DND-41 (cell line): ENCODE measurements at regions not wholly inside any gene's neighbourhood (a gene's known extent, or its start where the extent isn't known, plus 50 kb on each side); places are given as distances from the start of the nearest gene placed in this dataset.

Source experiments
- ATAC-seq: fragments of 200-7000 bp; cut with Tn5 transposase; 3 replicates; pipeline ENCODE4 v1.9.1; 2021; ENCODE audit warnings: low read depth; ENCODE audit not compliant: insufficient read depth
- DNase-seq: peaks from one replicate; pipeline ENCODE4 v3.0.0-alpha.2; 2020
- H2AFZ ChIP-seq: 2 replicates; pipeline ENCODE4 v1.6.0; 2012; ENCODE audit warnings: low read depth, low read length
- H3K27ac ChIP-seq: 2 replicates; pipeline ENCODE4 v1.5.1; 2012; ENCODE audit warnings: low read length, inconsistent platforms
- H3K27me3 ChIP-seq: fragments of 200-600 bp; sonication (generic); 2 replicates; pipeline ENCODE4 v1.6.0; 2012; ENCODE audit warnings: low read length, mild to moderate bottlenecking, inconsistent platforms; ENCODE audit not compliant: insufficient read depth, poor library complexity
- H3K36me3 ChIP-seq: 2 replicates; pipeline ENCODE4 v1.5.1; 2012; ENCODE audit warnings: low read length, inconsistent platforms; ENCODE audit not compliant: insufficient read depth
- H3K4me1 ChIP-seq: 2 replicates; pipeline ENCODE4 v1.5.1; 2012; ENCODE audit warnings: mild to moderate bottlenecking, low read length; ENCODE audit not compliant: insufficient read depth
- H3K4me2 ChIP-seq: 2 replicates; pipeline ENCODE4 v1.6.0; 2012; ENCODE audit warnings: mild to moderate bottlenecking, moderate library complexity, low read length, inconsistent platforms; ENCODE audit not compliant: insufficient read depth
- H3K4me3 ChIP-seq, 2 experiments: fragments of 200-600 bp in 1 of 2; shearing (Covaris generic) in 1 of 2; 2 replicates each; pipeline ENCODE4 v1.5.1; 2012 to 2016; ENCODE audit warnings: inconsistent platforms in 2 of 2, low read length in 2 of 2, mild to moderate bottlenecking in 2 of 2, low read depth in 1 of 2, moderate library complexity in 1 of 2
- H3K79me2 ChIP-seq: 2 replicates; pipeline ENCODE4 v1.6.0; 2012; ENCODE audit warnings: low read length, inconsistent platforms; ENCODE audit not compliant: insufficient read depth
- H3K9ac ChIP-seq: 2 replicates; pipeline ENCODE4 v1.6.0; 2012; ENCODE audit warnings: low read depth, mild to moderate bottlenecking, inconsistent platforms, low read length, moderate library complexity
- H3K9me3 ChIP-seq: 2 replicates; pipeline ENCODE4 v1.5.1; 2012; ENCODE audit warnings: low read length, moderate library complexity, mild to moderate bottlenecking, inconsistent platforms; ENCODE audit not compliant: insufficient read depth, severe bottlenecking
- H4K20me1 ChIP-seq: 2 replicates; pipeline ENCODE4 v1.6.0; 2012; ENCODE audit warnings: low read length; ENCODE audit not compliant: insufficient read depth
- CTCF ChIP-seq: IDR thresholded peaks from 2 replicates; pipeline ENCODE4 v1.5.1; 2012; ENCODE audit warnings: borderline replicate concordance, low read length, moderate library complexity, mild to moderate bottlenecking; ENCODE audit not compliant: poor library complexity, severe bottlenecking; ENCODE audit errors: extremely low read depth
- EZH2 ChIP-seq: IDR thresholded peaks from 3 replicates; pipeline ENCODE4 v1.6.1; 2012; ENCODE audit warnings: borderline replicate concordance, low read depth, mild to moderate bottlenecking, moderate library complexity, low read length, inconsistent platforms; ENCODE audit not compliant: severe bottlenecking

GRCh38 chr15:25987638-25988037, 124.5 kb upstream of the ATP10A start:
- H3K27me3 ChIP-seq = no peaks in the 10 kb centered on the region
- no peak overlapping the region for H3K4me2 ChIP-seq
- H3K79me2 ChIP-seq = no peaks in the 10 kb centered on the region
- H3K36me3 ChIP-seq = no peaks in the 10 kb centered on the region
- H3K9me3 ChIP-seq = no peaks in the 10 kb centered on the region
- ATAC-seq = no peak
- H3K9ac ChIP-seq = no peak overlapping the region
- no peak for DNase-seq
- TF ChIP-seq CTCF (no peak), EZH2 (no peak)
- H3K27ac ChIP-seq = no peak overlapping the region
- no peaks in the 10 kb centered on the region for H3K4me1 ChIP-seq
- no peak overlapping the region for H3K4me3 ChIP-seq
- no peak overlapping the region for H2AFZ ChIP-seq
- H4K20me1 ChIP-seq = no peaks in the 10 kb centered on the region

DNA sequence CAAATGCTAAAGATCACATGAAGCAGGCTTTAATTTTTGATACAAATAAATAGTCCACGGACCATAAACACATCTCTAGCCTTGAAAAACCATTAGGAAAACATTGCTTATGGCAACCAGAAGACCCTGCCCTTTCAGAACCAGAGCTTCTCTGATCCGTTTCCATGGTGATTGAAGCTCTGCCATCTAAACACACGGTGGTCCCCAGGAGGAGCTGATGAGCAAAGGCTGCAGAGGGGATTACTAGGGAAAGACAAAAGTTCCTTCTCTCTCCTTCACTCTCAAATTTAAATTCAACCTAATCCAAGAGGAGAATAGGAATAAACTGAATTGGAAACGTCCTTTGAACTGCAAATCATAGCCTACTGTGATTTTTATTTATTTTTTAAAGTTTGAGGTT, 122.0 kb upstream of the ATP10A start:
- no peak for ATAC-seq
- Histone ChIP-seq H3K27ac (no peak overlapping the region), H3K36me3 (no peaks in the 10 kb centered on the region), H3K4me1 (no peaks in the 10 kb centered on the region), H3K9ac (no peak overlapping the region), H3K4me3 (no peak overlapping the region), H3K27me3 (no peaks in the 10 kb centered on the region), H2AFZ (no peak overlapping the region), H3K4me2 (no peak overlapping the region), H3K9me3 (no peaks in the 10 kb centered on the region), H4K20me1 (no peaks in the 10 kb centered on the region), H3K79me2 (no peaks in the 10 kb centered on the region)
- DNase-seq = no peak
- no peak for TF ChIP-seq EZH2
- no peak for TF ChIP-seq CTCF

DNA sequence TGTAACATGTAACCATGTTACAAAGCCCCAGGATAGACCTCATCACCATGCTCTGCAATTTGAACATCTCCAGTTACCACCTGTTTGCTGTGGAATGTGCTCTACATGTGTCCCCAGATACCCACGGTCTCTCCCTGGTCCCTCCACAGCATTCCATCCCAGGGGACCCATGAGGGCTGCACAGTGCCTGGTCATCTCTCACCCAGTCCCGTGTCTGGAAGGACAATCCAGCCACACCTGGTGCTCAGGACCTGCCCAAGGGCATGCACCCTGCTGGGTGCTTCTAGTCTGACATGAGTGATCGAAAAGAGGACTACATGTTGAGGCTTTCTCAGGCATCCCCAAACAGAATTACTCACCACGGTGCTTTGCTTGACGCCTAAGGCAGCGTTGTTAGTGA, 119.6 kb upstream of the ATP10A start:
- TF ChIP-seq CTCF = no peak
- TF ChIP-seq EZH2 = no peak
- no peak for DNase-seq
- Histone ChIP-seq H3K27me3 (no peaks in the 10 kb centered on the region), H4K20me1 (no peaks in the 10 kb centered on the region), H2AFZ (no peak overlapping the region), H3K9ac (no peak overlapping the region), H3K36me3 (no peaks in the 10 kb centered on the region), H3K9me3 (no peaks in the 10 kb centered on the region), H3K27ac (no peak overlapping the region), H3K79me2 (no peaks in the 10 kb centered on the region), H3K4me3 (no peak overlapping the region), H3K4me2 (no peak overlapping the region), H3K4me1 (no peaks in the 10 kb centered on the region)
- ATAC-seq = no peak

DNA sequence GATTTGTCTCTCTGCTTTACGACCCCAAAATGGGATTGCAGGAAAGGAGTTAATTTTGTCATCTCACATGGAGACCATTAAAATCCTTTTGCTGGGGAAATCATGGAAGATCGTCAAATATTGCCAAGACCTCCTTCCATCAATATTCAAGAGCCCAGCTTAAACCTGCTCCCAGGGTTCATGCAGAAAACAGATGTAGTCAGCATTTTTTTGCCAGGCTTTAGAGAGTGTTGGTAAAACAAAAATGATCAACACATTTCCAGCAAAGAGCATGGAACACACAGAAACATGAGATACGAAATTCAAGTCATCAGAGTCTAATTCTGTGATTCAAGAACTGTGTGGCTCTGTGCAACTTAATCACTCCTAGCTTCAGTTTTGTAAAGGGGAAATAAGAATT, 118.0 kb upstream of the ATP10A start:
- H3K4me3 ChIP-seq = no peak overlapping the region
- DNase-seq = no peak
- no peak overlapping the region for H3K4me2 ChIP-seq
- H3K9ac ChIP-seq = no peak overlapping the region
- no peak for ATAC-seq
- H2AFZ ChIP-seq = no peak overlapping the region
- no peaks in the 10 kb centered on the region for H3K9me3 ChIP-seq
- no peaks in the 10 kb centered on the region for H3K27me3 ChIP-seq
- H3K4me1 ChIP-seq = no peaks in the 10 kb centered on the region
- no peak overlapping the region for H3K27ac ChIP-seq
- H3K36me3 ChIP-seq = no peaks in the 10 kb centered on the region
- no peaks in the 10 kb centered on the region for H4K20me1 ChIP-seq
- no peak for TF ChIP-seq CTCF
- TF ChIP-seq EZH2 = no peak
- no peaks in the 10 kb centered on the region for H3K79me2 ChIP-seq
